Suppressor macrophage treated with lipopolysaccharide for 4 hours (primary cell): ENCODE measurements at regions not wholly inside any gene's neighbourhood (a gene's known extent, or its start where the extent isn't known, plus 50 kb on each side); places are given as distances from the start of the nearest gene placed in this dataset.

Experiments
- DNase-seq: peaks from one replicate; pipeline ENCODE4 v3.0.0-alpha.2; 2020

- no peak for DNase-seq
Measured at GRCh38 chr6:16078064-16078463, 50.8 kb upstream of the MYLIP start.

- DNase-seq = no peak
Measured at GRCh38 chr6:16069671-16070070, 59.2 kb upstream of the MYLIP start.

DNA sequence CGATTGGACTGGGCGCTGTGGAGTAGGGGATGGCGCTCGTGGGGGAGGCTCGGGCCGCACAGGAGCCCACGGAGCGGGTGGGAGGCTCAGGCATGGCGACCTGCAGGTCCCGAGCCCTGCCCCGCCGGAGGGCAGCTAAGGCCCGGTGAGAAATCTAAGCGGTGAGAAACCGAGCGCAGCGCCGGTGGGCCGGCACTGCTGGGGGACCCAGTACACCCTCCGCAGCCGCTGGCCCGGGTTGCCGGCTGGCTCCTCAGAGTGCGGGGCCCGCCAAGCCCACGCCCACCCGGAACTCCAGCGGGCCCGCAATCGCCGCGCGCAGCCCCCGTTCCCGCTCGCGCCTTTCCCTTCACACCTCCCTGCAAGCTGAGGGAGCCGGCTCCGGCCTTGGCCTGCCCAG, 59.7 kb upstream of the MYLIP start:
- no peak for DNase-seq

DNA sequence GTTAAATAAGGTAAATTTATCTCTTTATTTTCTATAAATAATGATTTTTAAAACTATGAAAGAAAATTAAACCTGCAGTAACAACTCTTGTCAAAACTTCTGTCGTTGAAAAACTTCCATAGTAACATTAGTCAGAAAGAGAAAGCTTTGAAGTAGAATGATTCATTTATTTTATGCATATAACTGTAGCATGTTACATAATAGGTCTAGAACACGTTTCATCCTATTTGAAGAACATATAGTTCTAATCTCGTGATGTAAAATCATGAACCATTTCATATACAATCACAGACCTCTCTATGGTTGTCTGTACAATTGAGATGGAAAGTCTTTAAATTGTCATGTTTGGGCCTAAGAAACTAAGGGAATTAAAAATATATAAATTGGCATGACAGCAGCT, 61.3 kb upstream of the MYLIP start:
- DNase-seq = no peak

- DNase-seq = no peak
Measured at GRCh38 chr6:16064671-16065072, 64.2 kb upstream of the MYLIP start.

DNA sequence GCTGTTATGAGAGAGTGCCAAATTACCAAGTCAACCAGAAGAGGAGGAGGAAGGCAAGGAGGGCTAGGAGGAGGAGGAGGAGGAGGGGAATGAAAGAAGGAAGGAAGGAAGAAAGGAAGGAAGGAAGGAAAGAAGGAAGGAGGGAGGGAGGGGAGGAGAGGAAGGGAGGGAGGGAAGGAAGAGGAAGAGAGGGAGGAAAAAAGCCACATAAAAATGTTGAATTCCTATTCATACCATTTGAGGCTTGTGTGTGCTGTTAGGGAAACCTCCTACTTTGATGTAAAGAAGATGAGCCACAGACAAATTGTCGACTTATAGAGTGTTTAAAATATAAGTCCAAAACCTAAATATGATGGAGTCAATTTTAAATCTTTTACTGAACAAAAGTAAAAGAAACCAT, 65.3 kb upstream of the MYLIP start:
- no peak for DNase-seq

- no peak for DNase-seq
Measured at GRCh38 chr6:16061818-16062217, 67.1 kb upstream of the MYLIP start.

GRCh38 chr6:16060039-16060438, 68.8 kb upstream of the MYLIP start:
- DNase-seq = no peak

DNA sequence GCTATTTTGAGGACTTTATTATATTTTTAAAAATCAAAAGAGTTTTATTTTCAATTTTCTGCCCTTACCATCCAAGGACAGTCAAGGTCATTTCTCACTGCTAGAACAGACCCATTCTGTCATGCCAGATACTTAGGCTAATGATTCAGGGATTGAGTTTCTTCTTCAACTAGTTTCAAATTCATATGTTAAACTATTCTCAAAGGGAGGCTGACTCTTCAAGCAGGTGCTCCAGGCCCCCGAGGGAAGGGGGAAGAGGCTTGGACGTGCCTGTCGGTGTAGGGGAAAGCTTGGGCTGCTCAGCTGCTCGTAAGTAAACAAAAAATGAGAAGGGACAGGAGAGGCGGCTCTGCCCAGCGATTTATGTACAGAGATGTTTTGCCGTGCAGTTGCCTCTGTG, 69.4 kb upstream of the MYLIP start:
- no peak for DNase-seq

GRCh38 chr6:16058929-16059345, 69.9 kb upstream of the MYLIP start:
- DNase-seq = no peak

DNA sequence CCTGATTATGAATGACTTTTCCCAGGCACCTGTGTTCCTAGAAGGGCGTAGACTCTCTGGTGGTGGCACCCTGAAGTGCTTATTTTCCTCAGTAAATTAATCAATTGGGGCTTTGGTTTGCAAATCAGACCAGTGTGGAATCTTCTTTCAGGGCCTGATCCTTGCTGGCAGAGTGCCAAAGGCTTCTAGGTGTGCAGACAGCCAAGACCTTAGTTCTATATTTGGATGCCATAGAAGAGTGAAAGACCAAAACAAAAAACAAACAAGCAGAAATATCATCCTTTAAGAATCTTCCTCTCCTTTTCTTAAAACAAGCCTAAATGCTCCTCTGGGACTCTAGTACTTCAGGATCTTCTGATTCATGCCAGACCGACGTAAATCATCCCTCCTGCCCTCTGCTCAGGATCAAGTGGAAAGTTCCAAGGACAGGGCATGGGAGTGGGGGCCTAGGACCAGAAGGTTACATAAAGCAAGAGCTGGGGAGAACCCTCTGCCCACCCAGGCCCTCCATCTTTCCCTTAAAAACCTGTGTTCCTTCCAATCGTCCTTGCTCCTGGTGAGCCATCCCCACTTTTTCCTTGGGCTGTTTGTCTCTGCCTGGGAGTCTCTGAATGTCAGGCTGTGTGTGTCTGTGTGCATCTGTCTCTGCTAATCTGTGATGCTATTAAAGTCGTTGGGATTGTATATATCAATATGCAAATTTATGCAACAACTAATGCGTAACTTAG, 70.5 kb upstream of the MYLIP start:
- DNase-seq = no peak

GRCh38 chr6:16057446-16057845, 71.4 kb upstream of the MYLIP start:
- no peak for DNase-seq

GRCh38 chr6:16056263-16056870, 72.5 kb upstream of the MYLIP start:
- no peak for DNase-seq

DNA sequence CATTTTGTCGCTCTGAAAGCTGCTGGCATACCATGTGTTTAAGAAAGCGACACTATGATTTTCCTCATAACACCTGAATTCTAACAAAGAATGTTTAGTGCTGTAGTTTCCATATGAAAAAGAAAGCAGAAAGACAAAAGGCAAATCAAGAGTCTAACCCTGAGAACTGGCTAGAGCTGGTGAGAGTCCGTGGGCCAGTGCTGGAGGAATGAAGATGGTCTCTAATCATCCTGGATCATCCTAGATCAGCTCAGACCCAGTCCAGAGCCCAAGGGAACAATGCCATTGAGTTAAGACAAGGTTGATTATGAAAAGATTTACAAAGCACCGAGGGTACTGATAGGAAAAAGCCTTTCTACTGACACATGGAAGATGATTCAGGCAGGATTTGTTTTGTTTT, 73.0 kb upstream of the MYLIP start:
- no peak for DNase-seq

DNA sequence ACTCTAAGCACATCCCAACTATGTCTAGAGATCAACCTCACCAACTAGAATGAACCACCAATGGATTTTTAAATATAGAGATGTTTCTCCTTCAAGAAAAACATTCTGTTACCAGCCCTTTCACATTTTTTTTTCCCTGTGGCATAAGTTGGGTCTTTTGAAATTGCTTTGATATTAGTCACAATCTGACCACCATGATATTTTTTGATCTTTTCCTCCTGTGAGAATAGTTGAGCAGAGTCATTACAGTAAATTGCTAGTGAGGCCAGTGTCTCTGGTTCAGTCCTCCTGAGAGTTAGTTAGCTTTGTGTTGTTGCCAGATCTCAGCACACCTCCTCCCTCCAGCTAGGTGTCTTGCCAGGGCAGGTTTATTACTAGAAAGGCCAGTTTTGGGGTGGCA, 79.7 kb upstream of the MYLIP start:
- DNase-seq = no peak

- DNase-seq = no peak
Measured at GRCh38 chr6:16048221-16048620, 80.7 kb upstream of the MYLIP start.

DNA sequence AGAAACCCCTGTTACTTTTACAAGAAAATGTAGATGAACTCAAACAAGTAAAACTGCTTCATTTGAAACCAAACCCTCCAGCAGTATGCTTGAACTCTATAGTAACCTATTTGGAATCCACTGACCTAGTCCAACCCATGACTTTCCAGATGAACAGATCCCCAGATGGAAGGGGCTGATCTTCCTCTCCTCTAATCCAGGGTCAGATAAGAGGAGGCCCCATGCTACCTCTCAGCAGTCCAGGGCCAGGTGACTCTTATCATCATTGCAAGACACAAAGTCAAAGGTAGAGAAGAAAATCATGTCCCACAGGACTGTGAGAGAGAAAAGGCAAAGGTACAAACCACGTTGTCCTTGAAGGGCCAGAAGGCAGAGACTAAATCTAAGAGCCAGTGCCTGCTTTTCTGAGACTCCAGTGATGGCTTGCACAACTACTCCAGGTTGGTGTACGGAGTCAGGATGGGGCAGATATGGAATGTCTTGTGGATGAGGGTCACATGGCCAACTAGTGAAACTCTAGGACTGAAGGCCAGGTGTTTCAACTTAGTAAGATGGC, 81.4 kb upstream of the MYLIP start:
- no peak for DNase-seq

- no peak for DNase-seq
Measured at GRCh38 chr6:16045238-16045637, 83.6 kb upstream of the MYLIP start.

DNA sequence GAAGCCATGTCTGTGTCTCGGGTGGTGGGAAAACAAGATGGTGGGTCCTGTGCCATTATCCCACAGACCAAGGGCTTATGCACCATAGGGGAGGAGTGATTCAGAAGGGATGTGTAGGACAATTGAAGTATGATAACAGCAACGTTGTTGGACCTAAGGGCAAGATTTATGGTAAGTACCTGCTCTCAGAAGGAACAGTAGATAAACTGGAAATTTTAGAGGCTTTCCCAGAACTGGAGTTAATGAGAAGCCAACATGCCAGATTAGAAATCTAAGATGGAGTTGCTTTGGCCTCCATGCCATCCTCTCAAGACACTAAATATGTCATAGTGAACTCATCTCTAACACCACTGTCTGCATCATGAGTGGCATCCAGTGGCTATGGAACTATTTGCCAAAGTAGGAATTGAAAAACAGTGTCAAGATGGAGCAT, 84.7 kb upstream of the MYLIP start:
- DNase-seq = no peak

GRCh38 chr6:16043171-16044135, 85.4 kb upstream of the MYLIP start:
- peak; percentile 28 for DNase-seq

GRCh38 chr6:16042751-16043150, 86.1 kb upstream of the MYLIP start:
- DNase-seq = no peak

- DNase-seq = peak; percentile 63
Measured at GRCh38 chr6:16041327-16041726, 87.6 kb upstream of the MYLIP start.

- no peak for DNase-seq
Measured at GRCh38 chr6:16040628-16040974, 88.3 kb upstream of the MYLIP start.
